ENCODE measurements at regions not wholly inside any gene's neighbourhood (a gene's known extent, or its start where the extent isn't known, plus 50 kb on each side); places are given as distances from the start of the nearest gene placed in this dataset.

GRCh38 chr7:12080006-12080405, 131.1 kb upstream of the TMEM106B start:
- Mint-ChIP-seq H3K4me1 (ENCODE audit: low read depth) (no peaks in the 10 kb centered on the region), H3K27ac (no peak overlapping the region), H3K9me3 (peaks cover 17% of the 10 kb centered on the region), H3K4me3 (no peak overlapping the region), H3K36me3 (ENCODE audit: low read depth) (no peaks in the 10 kb centered on the region), H3K27me3 (peaks cover 8% of the 10 kb centered on the region)

- no peak overlapping the region for H3K4me3 Mint-ChIP-seq
- H3K36me3 Mint-ChIP-seq (ENCODE audit: low read depth), result no peaks in the 10 kb centered on the region
- H3K4me1 Mint-ChIP-seq (ENCODE audit: low read depth), result no peaks in the 10 kb centered on the region
- H3K27ac Mint-ChIP-seq, result no peak overlapping the region
- H3K9me3 Mint-ChIP-seq, result no peaks in the 10 kb centered on the region
- H3K27me3 Mint-ChIP-seq, result peaks cover 4% of the 10 kb centered on the region
Observed at GRCh38 chr7:12085516-12085915, 125.6 kb upstream of the TMEM106B start.

GRCh38 chr7:12089951-12090756, 120.9 kb upstream of the TMEM106B start:
- H3K4me3 Mint-ChIP-seq, result no peak overlapping the region
- no peak overlapping the region for H3K27ac Mint-ChIP-seq

GRCh38 chr7:12090757-12091221, 120.3 kb upstream of the TMEM106B start:
- H3K36me3 Mint-ChIP-seq (ENCODE audit: low read depth), result no peaks in the 10 kb centered on the region
- H3K27me3 Mint-ChIP-seq, result no peaks in the 10 kb centered on the region
- no peak overlapping the region for H3K4me3 Mint-ChIP-seq
- no peaks in the 10 kb centered on the region for H3K4me1 Mint-ChIP-seq (ENCODE audit: low read depth)
- no peaks in the 10 kb centered on the region for H3K9me3 Mint-ChIP-seq
- H3K27ac Mint-ChIP-seq, result no peak overlapping the region

More at GRCh38 chr7:12089951-12090756, 120.9 kb upstream of the TMEM106B start:
- Mint-ChIP-seq H3K36me3 (ENCODE audit: low read depth) (no peaks in the 10 kb centered on the region), H3K4me1 (ENCODE audit: low read depth) (no peaks in the 10 kb centered on the region), H3K9me3 (no peaks in the 10 kb centered on the region), H3K27me3 (no peaks in the 10 kb centered on the region)

GRCh38 chr7:12091231-12091630, 119.9 kb upstream of the TMEM106B start:
- H3K4me3 Mint-ChIP-seq, result no peak overlapping the region
- no peak overlapping the region for H3K27ac Mint-ChIP-seq
- H3K36me3 Mint-ChIP-seq (ENCODE audit: low read depth), result no peaks in the 10 kb centered on the region
- no peaks in the 10 kb centered on the region for H3K4me1 Mint-ChIP-seq (ENCODE audit: low read depth)
- H3K9me3 Mint-ChIP-seq, result no peaks in the 10 kb centered on the region
- no peaks in the 10 kb centered on the region for H3K27me3 Mint-ChIP-seq

GRCh38 chr7:12092499-12093130, 118.5 kb upstream of the TMEM106B start:
- H3K9me3 Mint-ChIP-seq, result no peaks in the 10 kb centered on the region
- H3K27me3 Mint-ChIP-seq, result no peaks in the 10 kb centered on the region
- H3K4me3 Mint-ChIP-seq, result no peak overlapping the region
- no peaks in the 10 kb centered on the region for H3K36me3 Mint-ChIP-seq (ENCODE audit: low read depth)
- no peak overlapping the region for H3K27ac Mint-ChIP-seq
- H3K4me1 Mint-ChIP-seq (ENCODE audit: low read depth), result no peaks in the 10 kb centered on the region

- H3K9me3 Mint-ChIP-seq, result no peaks in the 10 kb centered on the region
- no peaks in the 10 kb centered on the region for H3K27me3 Mint-ChIP-seq
- H3K4me1 Mint-ChIP-seq (ENCODE audit: low read depth), result no peaks in the 10 kb centered on the region
- H3K36me3 Mint-ChIP-seq (ENCODE audit: low read depth), result no peaks in the 10 kb centered on the region
- H3K27ac Mint-ChIP-seq, result no peak overlapping the region
- H3K4me3 Mint-ChIP-seq, result no peak overlapping the region
Observed at GRCh38 chr7:12093365-12093764, 117.7 kb upstream of the TMEM106B start.

GRCh38 chr7:12094365-12094921, 116.7 kb upstream of the TMEM106B start:
- Mint-ChIP-seq H3K4me3 (no peak overlapping the region), H3K36me3 (ENCODE audit: low read depth) (no peaks in the 10 kb centered on the region), H3K9me3 (no peaks in the 10 kb centered on the region), H3K27ac (no peak overlapping the region), H3K27me3 (no peaks in the 10 kb centered on the region), H3K4me1 (ENCODE audit: low read depth) (no peaks in the 10 kb centered on the region)

GRCh38 chr7:12102126-12102525, 109.0 kb upstream of the TMEM106B start:
- Mint-ChIP-seq H3K4me3 (no peak overlapping the region), H3K4me1 (ENCODE audit: low read depth) (no peaks in the 10 kb centered on the region), H3K36me3 (ENCODE audit: low read depth) (no peaks in the 10 kb centered on the region), H3K9me3 (peaks cover 9% of the 10 kb centered on the region), H3K27ac (no peak overlapping the region), H3K27me3 (peaks cover 3% of the 10 kb centered on the region)

GRCh38 chr7:12102527-12102926, 108.6 kb upstream of the TMEM106B start:
- peaks cover 9% of the 10 kb centered on the region for H3K9me3 Mint-ChIP-seq
- H3K4me1 Mint-ChIP-seq (ENCODE audit: low read depth), result no peaks in the 10 kb centered on the region
- H3K36me3 Mint-ChIP-seq (ENCODE audit: low read depth), result no peaks in the 10 kb centered on the region
- H3K27me3 Mint-ChIP-seq, result peaks cover 3% of the 10 kb centered on the region
- H3K4me3 Mint-ChIP-seq, result no peak overlapping the region
- no peak overlapping the region for H3K27ac Mint-ChIP-seq

- H3K27me3 Mint-ChIP-seq, result peaks cover 7% of the 10 kb centered on the region
- H3K4me3 Mint-ChIP-seq, result no peak overlapping the region
- H3K9me3 Mint-ChIP-seq, result peaks cover 9% of the 10 kb centered on the region
- H3K4me1 Mint-ChIP-seq (ENCODE audit: low read depth), result no peaks in the 10 kb centered on the region
- no peaks in the 10 kb centered on the region for H3K36me3 Mint-ChIP-seq (ENCODE audit: low read depth)
- H3K27ac Mint-ChIP-seq, result no peak overlapping the region
Observed at GRCh38 chr7:12103948-12104347, 107.1 kb upstream of the TMEM106B start.

- H3K4me3 Mint-ChIP-seq, result no peak overlapping the region
- H3K4me1 Mint-ChIP-seq (ENCODE audit: low read depth), result peaks cover 6% of the 10 kb centered on the region
- H3K9me3 Mint-ChIP-seq, result no peaks in the 10 kb centered on the region
- no peak overlapping the region for H3K27ac Mint-ChIP-seq
- H3K36me3 Mint-ChIP-seq (ENCODE audit: low read depth), result no peaks in the 10 kb centered on the region
- H3K27me3 Mint-ChIP-seq, result peaks cover 32% of the 10 kb centered on the region
Observed at GRCh38 chr7:12107381-12107780, 103.7 kb upstream of the TMEM106B start.

GRCh38 chr7:12107841-12108254, 103.2 kb upstream of the TMEM106B start:
- Mint-ChIP-seq H3K27me3 (peaks cover 36% of the 10 kb centered on the region), H3K9me3 (no peaks in the 10 kb centered on the region), H3K4me1 (ENCODE audit: low read depth) (peaks cover 6% of the 10 kb centered on the region), H3K27ac (no peak overlapping the region), H3K4me3 (no peak overlapping the region), H3K36me3 (ENCODE audit: low read depth) (no peaks in the 10 kb centered on the region)

- Mint-ChIP-seq H3K27ac (no peak overlapping the region), H3K9me3 (no peaks in the 10 kb centered on the region), H3K36me3 (ENCODE audit: low read depth) (no peaks in the 10 kb centered on the region), H3K4me3 (no peak overlapping the region), H3K27me3 (peaks cover 47% of the 10 kb centered on the region), H3K4me1 (ENCODE audit: low read depth) (peaks cover 6% of the 10 kb centered on the region)
Observed at GRCh38 chr7:12110425-12110824, 100.7 kb upstream of the TMEM106B start.
